ENCODE measurements at regions not wholly inside any gene's neighbourhood (a gene's known extent, or its start where the extent isn't known, plus 50 kb on each side); places are given as distances from the start of the nearest gene placed in this dataset.
"Not testable (repeated sequence)": the region's sequence is repeated elsewhere in the genome, so short reads cannot be mapped to it uniquely, and the experiment has no call there.

DNA sequence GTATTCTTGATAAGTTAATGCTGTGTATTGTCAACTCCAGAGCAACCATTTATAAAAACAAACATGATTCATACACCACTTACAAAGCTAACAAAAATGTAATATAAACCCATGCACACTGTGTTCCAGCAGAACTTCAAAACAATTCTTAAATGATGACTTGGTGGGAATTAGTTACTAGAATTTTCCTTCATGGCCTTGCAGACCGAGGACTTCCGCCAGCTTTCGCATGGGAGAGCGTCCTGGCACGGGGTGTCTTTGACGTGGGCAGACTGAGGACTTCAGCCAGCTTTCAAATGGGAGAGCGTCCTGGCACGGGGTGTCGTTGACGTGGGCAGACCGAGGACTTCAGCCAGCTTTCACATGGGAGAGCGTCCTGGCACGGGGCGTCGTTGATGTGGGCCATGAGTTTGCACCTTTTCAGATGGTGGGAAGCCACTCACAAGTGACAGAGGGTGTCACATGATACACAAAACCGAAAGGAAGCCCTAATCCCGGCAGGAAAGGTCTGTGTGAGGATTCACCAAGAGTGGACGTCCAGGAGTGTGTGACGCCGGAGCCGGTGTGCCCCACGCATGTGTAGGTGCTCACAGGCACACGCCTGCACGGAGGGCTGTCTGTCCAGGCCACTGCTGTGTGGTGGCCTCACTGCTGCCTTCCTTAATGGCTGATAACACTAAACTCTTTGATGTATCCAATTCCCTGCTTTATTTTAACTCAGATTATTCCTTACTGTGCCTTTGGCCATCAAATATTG is 211.3 kb upstream of the IRX4 start:
- Histone ChIP-seq H3K9me3 (no peaks in the 10 kb centered on the region), H3K4me1 (no peaks in the 10 kb centered on the region), H3K27me3 (no peaks in the 10 kb centered on the region), H3K4me3 (no peak overlapping the region), H3K36me3 (no peaks in the 10 kb centered on the region), H3K27ac (peak overlapping the region; percentile 43 to 64)
- DNase-seq = peak; percentile 51 to 73
- intact Hi-C loops (cut with DNase I; ENCODE audit: low total_unique reads) = no loop called here
- TF ChIP-seq, protein P1, sequence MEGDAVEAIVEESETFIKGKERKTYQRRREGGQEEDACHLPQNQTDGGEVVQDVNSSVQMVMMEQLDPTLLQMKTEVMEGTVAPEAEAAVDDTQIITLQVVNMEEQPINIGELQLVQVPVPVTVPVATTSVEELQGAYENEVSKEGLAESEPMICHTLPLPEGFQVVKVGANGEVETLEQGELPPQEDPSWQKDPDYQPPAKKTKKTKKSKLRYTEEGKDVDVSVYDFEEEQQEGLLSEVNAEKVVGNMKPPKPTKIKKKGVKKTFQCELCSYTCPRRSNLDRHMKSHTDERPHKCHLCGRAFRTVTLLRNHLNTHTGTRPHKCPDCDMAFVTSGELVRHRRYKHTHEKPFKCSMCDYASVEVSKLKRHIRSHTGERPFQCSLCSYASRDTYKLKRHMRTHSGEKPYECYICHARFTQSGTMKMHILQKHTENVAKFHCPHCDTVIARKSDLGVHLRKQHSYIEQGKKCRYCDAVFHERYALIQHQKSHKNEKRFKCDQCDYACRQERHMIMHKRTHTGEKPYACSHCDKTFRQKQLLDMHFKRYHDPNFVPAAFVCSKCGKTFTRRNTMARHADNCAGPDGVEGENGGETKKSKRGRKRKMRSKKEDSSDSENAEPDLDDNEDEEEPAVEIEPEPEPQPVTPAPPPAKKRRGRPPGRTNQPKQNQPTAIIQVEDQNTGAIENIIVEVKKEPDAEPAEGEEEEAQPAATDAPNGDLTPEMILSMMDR (IDR thresholded peaks at IDR 0.05) = no peak

DNA sequence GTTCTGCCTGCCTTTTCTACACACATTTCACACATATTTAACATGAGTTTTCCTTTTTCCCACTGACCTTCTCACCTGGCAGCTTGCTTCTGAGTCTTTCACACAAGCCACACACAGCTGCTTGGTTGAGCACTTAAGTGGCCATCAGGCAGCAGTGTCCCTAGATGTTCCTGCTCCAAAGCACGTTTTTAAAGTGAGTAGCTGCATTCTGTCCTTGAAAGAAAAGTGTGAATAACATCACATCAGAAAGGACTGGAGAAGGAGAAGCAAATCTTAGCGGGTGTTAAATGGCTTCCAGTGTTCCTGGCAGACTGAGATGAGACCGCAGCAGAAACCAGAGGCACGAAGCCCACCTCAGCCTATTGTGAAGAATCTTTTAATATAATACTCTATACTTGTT is 209.2 kb upstream of the IRX4 start:
- TF ChIP-seq, protein P1 (IDR thresholded peaks at IDR 0.05) = no peak
- Histone ChIP-seq H3K9me3 (no peaks in the 10 kb centered on the region), H3K4me1 (no peaks in the 10 kb centered on the region), H3K27ac (no peak overlapping the region), H3K36me3 (no peaks in the 10 kb centered on the region), H3K27me3 (no peaks in the 10 kb centered on the region), H3K4me3 (no peak overlapping the region)
- intact Hi-C loops (cut with DNase I; ENCODE audit: low total_unique reads) = no loop called here
- no peak for DNase-seq

DNA sequence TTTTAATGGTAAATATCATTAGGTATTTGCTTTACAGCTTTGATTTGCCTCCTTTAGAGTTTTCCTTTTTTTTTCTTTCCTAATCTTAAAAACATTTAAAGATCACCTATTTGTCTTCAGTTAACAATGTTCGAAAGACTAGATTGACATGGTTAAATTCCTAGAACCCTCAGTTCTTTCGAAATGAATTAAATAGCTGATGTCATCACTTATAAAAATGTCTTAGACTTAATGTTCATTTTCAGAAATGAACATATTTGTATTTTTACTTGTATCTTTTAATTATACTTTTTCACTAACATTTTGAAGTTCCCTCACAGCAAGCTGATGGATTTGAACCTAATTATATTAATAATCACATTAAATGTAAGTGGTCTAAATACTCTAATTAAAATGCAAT is 205.3 kb upstream of the IRX4 start:
- TF ChIP-seq, protein P1 (IDR thresholded peaks at IDR 0.05) = no peak
- H3K27me3 ChIP-seq = no peaks in the 10 kb centered on the region
- H3K4me3 ChIP-seq = no peak overlapping the region
- no peak for DNase-seq
- no peaks in the 10 kb centered on the region for H3K4me1 ChIP-seq
- intact Hi-C loops (cut with DNase I; ENCODE audit: low total_unique reads) = no loop called here
- H3K36me3 ChIP-seq = no peaks in the 10 kb centered on the region
- no peak overlapping the region for H3K27ac ChIP-seq
- no peaks in the 10 kb centered on the region for H3K9me3 ChIP-seq

DNA sequence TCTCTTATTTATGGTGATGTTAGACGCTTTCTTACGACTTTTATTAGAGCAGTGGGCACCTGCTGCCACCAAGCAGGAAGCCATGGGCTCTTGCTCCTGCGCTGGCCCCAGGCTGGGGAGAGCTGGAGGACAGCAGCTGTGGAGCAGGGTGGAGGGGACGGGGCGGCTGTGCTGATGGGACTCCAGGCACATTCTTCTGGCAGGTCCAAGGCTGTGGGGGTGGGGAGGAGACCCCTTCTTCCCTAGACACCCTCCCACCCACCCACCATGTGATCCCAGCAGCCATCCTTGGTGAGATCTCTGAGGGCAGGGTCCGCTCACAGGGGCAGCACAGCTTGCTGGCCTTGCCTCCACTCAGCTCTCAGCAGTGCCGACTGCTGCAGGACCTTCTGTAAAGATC is 192.6 kb upstream of the IRX4 start:
- Histone ChIP-seq H3K27ac (no peak overlapping the region), H3K9me3 (no peaks in the 10 kb centered on the region), H3K27me3 (no peaks in the 10 kb centered on the region), H3K36me3 (no peaks in the 10 kb centered on the region), H3K4me1 (no peaks in the 10 kb centered on the region), H3K4me3 (no peak overlapping the region)
- no peak for DNase-seq
- TF ChIP-seq, protein P1 (IDR thresholded peaks at IDR 0.05) = no peak
- intact Hi-C loops (cut with DNase I; ENCODE audit: low total_unique reads) = no loop called here

DNA sequence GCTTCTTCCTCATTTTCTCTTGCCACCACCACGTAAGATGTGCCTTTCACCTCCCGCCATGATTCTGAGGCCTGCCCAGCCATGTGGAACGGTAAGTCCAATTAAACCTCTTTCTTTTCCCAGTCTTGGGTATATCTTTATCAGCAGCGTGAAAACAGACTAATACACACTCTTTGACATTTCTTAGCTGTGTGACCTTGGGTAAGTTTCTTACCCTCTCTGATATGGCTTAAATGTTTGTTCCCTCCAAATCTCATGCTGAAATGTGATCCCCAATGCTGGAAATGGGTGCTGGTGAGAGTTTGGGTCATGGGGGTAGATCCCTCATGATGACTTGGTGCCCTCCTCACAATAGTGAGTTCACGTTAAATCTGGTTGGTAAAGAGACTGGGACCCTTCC is 188.8 kb upstream of the IRX4 start:
- intact Hi-C loops (cut with DNase I; ENCODE audit: low total_unique reads) = no loop called here
- Histone ChIP-seq H3K9me3 (no peaks in the 10 kb centered on the region), H3K36me3 (no peaks in the 10 kb centered on the region), H3K4me1 (no peaks in the 10 kb centered on the region), H3K27ac (no peak overlapping the region), H3K4me3 (no peak overlapping the region), H3K27me3 (no peaks in the 10 kb centered on the region)
- DNase-seq = no peak
- TF ChIP-seq, protein P1 (IDR thresholded peaks at IDR 0.05) = no peak

DNA sequence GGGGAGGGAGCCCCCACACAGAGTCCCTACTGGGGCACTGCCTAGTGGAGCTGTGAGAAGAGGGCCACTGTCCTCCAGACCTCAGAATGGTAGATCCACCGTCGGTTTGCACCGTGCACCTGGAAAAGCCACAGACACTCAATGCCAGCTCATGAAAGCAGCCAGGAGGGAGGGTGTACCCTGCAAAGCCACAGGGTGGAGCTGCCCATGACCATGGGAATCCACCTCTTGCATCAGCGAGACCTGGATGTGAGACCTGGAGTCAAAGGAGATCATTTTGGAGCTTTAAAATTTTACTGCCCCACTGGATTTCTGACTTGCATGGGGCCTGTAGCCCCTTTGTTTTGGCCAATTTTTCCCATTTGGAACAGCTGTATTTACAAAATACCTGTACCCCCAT is 188.1 kb upstream of the IRX4 start:
- H3K4me1 ChIP-seq; H3K27ac ChIP-seq; DNase-seq; H3K27me3 ChIP-seq; H3K4me3 ChIP-seq; H3K36me3 ChIP-seq; H3K9me3 ChIP-seq; intact Hi-C loops (cut with DNase I; ENCODE audit: low total_unique reads): not testable (repeated sequence)

Measured in tibial artery (tissue), 4 donors.